Suprapubic skin (tissue), 3 donors: ENCODE measurements at regions not wholly inside any gene's neighbourhood (a gene's known extent, or its start where the extent isn't known, plus 50 kb on each side); places are given as distances from the start of the nearest gene placed in this dataset.

Experiments
- POLR2A ChIP-seq, 2 donors: fragments of 450-650 bp; IDR thresholded peaks; one replicate each; pipeline ENCODE4 v1.6.1; 2017; ENCODE audit warnings: antibody characterized with exemption in 2 of 2, mild to moderate bottlenecking in 2 of 2, moderate library complexity in 2 of 2
- TF ChIP-seq, protein P1 (sequence below), 2 donors: fragments of 200-600 bp in 1 of 2; fragments of 450-650 bp in 1 of 2; sonication (generic) in 1 of 2; IDR thresholded peaks; one replicate each; pipeline ENCODE4 v1.5.1; 2016 to 2019; ENCODE audit warnings: antibody characterized with exemption in 2 of 2, mild to moderate bottlenecking in 1 of 2, moderate library complexity in 1 of 2

DNA sequence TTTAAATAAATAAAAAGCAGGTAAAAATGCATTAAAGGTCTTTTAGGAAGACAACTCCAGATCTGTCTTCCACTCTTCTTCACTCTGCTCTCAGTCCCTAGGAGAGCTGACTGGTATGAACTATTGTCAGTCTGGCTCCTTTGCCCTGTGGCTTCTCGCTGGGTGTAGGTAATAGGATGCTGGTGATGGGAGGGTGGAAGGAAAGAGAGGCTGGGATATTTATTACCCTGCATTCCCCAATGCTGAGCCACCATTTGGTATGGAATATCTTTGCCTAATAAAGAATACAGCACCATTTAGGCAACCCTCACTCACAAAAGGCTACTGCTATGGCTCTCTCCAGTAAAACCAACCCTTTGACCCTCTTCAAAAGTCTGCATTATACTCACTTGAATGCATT lies 326.9 kb downstream of the CNTN3 start:
- TF ChIP-seq, protein P1, sequence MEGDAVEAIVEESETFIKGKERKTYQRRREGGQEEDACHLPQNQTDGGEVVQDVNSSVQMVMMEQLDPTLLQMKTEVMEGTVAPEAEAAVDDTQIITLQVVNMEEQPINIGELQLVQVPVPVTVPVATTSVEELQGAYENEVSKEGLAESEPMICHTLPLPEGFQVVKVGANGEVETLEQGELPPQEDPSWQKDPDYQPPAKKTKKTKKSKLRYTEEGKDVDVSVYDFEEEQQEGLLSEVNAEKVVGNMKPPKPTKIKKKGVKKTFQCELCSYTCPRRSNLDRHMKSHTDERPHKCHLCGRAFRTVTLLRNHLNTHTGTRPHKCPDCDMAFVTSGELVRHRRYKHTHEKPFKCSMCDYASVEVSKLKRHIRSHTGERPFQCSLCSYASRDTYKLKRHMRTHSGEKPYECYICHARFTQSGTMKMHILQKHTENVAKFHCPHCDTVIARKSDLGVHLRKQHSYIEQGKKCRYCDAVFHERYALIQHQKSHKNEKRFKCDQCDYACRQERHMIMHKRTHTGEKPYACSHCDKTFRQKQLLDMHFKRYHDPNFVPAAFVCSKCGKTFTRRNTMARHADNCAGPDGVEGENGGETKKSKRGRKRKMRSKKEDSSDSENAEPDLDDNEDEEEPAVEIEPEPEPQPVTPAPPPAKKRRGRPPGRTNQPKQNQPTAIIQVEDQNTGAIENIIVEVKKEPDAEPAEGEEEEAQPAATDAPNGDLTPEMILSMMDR (IDR thresholded peaks at IDR 0.05) = no peak
- TF ChIP-seq POLR2A (IDR thresholded peaks at IDR 0.05) = no peak
